IMR-90 (cell line): ENCODE measurements at regions not wholly inside any gene's neighbourhood (a gene's known extent, or its start where the extent isn't known, plus 50 kb on each side); places are given as distances from the start of the nearest gene placed in this dataset.

Source experiments
- ATAC-seq: fragments of 200-7000 bp; cut with Tn5 transposase; 2 replicates; pipeline ENCODE4 v1.9.1; 2020; ENCODE audit warnings: low read depth, mild to moderate bottlenecking, moderate library complexity
- BruUV-seq: library from RNA; stranded (reverse); fragments of 400-500 nt; replicated peaks from 2 replicates; lab custom pipeline; 2021; lab: Mats Ljungman, UMichigan
- CTCF ChIA-PET: fragments of 300-600 bp; formaldehyde crosslinking; extraction: SDS; loops from one replicate; lab custom pipeline; 2021; ENCODE audit warnings: antibody characterized with exemption; lab: Yijun Ruan, JAX
- POLR2A ChIA-PET: fragments of 300-600 bp; sonication (Branson Sonifier 250); formaldehyde crosslinking; loops from one replicate; lab custom pipeline; 2022; ENCODE audit warnings: antibody characterized with exemption; ENCODE audit not compliant: unreplicated experiment; lab: Charles Lee
- DNase-seq: peaks from one replicate; pipeline ENCODE4 v3.0.0; 2013
- H2AFZ ChIP-seq: replicated peaks from 2 replicates; pipeline ENCODE3; 2013; ENCODE audit warnings: low read length, mild to moderate bottlenecking; ENCODE audit not compliant: poor library complexity
- H2AK5ac ChIP-seq: 2 replicates; pipeline ENCODE4 v1.6.1; 2013; ENCODE audit warnings: low read depth, low read length, inconsistent platforms
- H2AK9ac ChIP-seq: replicated peaks from 2 replicates; pipeline ENCODE3; 2013; ENCODE audit warnings: mild to moderate bottlenecking, low read depth, low read length, moderate library complexity; ENCODE audit not compliant: poor library complexity
- H2BK120ac ChIP-seq: 2 replicates; pipeline ENCODE4 v1.6.1; 2013; ENCODE audit warnings: low read depth, low read length, inconsistent platforms
- H2BK15ac ChIP-seq: 3 replicates; pipeline ENCODE4 v1.6.1; 2013; ENCODE audit warnings: low read depth, low read length, inconsistent platforms
- H2BK20ac ChIP-seq: 2 replicates; pipeline ENCODE4 v1.6.1; 2013; ENCODE audit warnings: low read depth, mild to moderate bottlenecking, inconsistent platforms, low read length, moderate library complexity
- H2BK5ac ChIP-seq: 2 replicates; pipeline ENCODE4 v1.6.1; 2013; ENCODE audit warnings: mild to moderate bottlenecking, low read depth, low read length, inconsistent platforms; ENCODE audit not compliant: poor library complexity, severe bottlenecking
- H3K14ac ChIP-seq: replicated peaks from 2 replicates; pipeline ENCODE4 v1.6.1; 2013; ENCODE audit warnings: low read depth, low read length, inconsistent platforms
- H3K18ac ChIP-seq: 2 replicates; pipeline ENCODE4 v1.6.1; 2013; ENCODE audit warnings: low read depth, low read length, control low read depth
- H3K23ac ChIP-seq: 2 replicates; pipeline ENCODE4 v1.6.1; 2013; ENCODE audit warnings: low read depth, low read length, inconsistent platforms
- H3K27ac ChIP-seq: 2 replicates; pipeline ENCODE4 v1.5.1; 2013; ENCODE audit warnings: mild to moderate bottlenecking, control low read depth, low read length; ENCODE audit not compliant: insufficient read depth
- H3K27me3 ChIP-seq: 2 replicates; pipeline ENCODE4 v1.6.1; 2013; ENCODE audit warnings: low read length; ENCODE audit not compliant: control insufficient read depth, insufficient read depth
- H3K36me3 ChIP-seq: 2 replicates; pipeline ENCODE4 v1.6.1; 2013; ENCODE audit warnings: low read length, mixed read lengths; ENCODE audit not compliant: control insufficient read depth, insufficient read depth
- H3K4ac ChIP-seq: 2 replicates; pipeline ENCODE4 v1.6.1; 2013; ENCODE audit warnings: low read depth, low read length, inconsistent platforms
- H3K4me1 ChIP-seq: 2 replicates; pipeline ENCODE4 v1.6.1; 2013; ENCODE audit warnings: low read length, mixed read lengths; ENCODE audit not compliant: control insufficient read depth, insufficient read depth
- H3K4me2 ChIP-seq: 2 replicates; pipeline ENCODE4 v1.6.1; 2013; ENCODE audit warnings: low read depth, mild to moderate bottlenecking, control low read depth, low read length, moderate library complexity
- H3K4me3 ChIP-seq: 2 replicates; pipeline ENCODE4 v1.5.1; 2013; ENCODE audit warnings: low read depth, mild to moderate bottlenecking, control low read depth, low read length, moderate library complexity; ENCODE audit not compliant: insufficient read depth
- H3K56ac ChIP-seq: 2 replicates; pipeline ENCODE4 v1.6.1; 2013; ENCODE audit warnings: low read length, inconsistent platforms; ENCODE audit not compliant: insufficient read depth; ENCODE audit errors: extremely low read depth
- H3K79me1 ChIP-seq, 2 experiments: 2 replicates each; pipeline ENCODE4 v1.6.1; 2013; ENCODE audit warnings: low read length in 2 of 2, inconsistent platforms in 1 of 2, low read depth in 1 of 2
- H3K9ac ChIP-seq: 2 replicates; pipeline ENCODE4 v1.6.1; 2013; ENCODE audit warnings: low read depth, low read length, control low read depth
- H3K9me1 ChIP-seq: 2 replicates; pipeline ENCODE4 v1.6.1; 2013; ENCODE audit warnings: low read length, inconsistent platforms; ENCODE audit not compliant: insufficient read depth
- H3K9me3 ChIP-seq: 2 replicates; pipeline ENCODE4 v1.6.1; 2013; ENCODE audit warnings: low read length; ENCODE audit not compliant: control insufficient read depth, insufficient read depth
- H4K20me1 ChIP-seq: 2 replicates; pipeline ENCODE4 v1.6.1; 2013; ENCODE audit warnings: low read length, inconsistent platforms; ENCODE audit not compliant: insufficient read depth
- H4K5ac ChIP-seq: 2 replicates; pipeline ENCODE4 v1.6.1; 2013; ENCODE audit warnings: mild to moderate bottlenecking, low read depth, low read length, control low read depth
- H4K8ac ChIP-seq, 2 experiments: 2 replicates each; pipeline ENCODE4 v1.6.1; 2013; ENCODE audit warnings: low read depth in 2 of 2, low read length in 2 of 2, control low read depth in 1 of 2, inconsistent platforms in 1 of 2
- H4K91ac ChIP-seq: 2 replicates; pipeline ENCODE4 v1.6.1; 2013; ENCODE audit warnings: low read depth, low read length, inconsistent platforms; ENCODE audit not compliant: insufficient read depth
- BHLHE40 ChIP-seq: fragments of 150-350 bp; IDR thresholded peaks from 2 replicates; pipeline ENCODE4 v1.6.1; 2016; ENCODE audit warnings: mild to moderate bottlenecking, low read depth, low read length
- CEBPB ChIP-seq: IDR thresholded peaks from 2 replicates; pipeline ENCODE4 v1.6.1; 2012; ENCODE audit warnings: low read depth, low read length, improper control_type of control experiment
- CHD1 ChIP-seq: IDR thresholded peaks from 2 replicates; pipeline ENCODE4 v1.6.1; 2012; ENCODE audit warnings: low read depth, low read length, improper control_type of control experiment
- CTCF ChIP-seq: conservative IDR thresholded peaks from 2 replicates; pipeline ENCODE4 v1.5.1; 2012; ENCODE audit warnings: mild to moderate bottlenecking, low read depth, low read length, improper control_type of control experiment
- ELK1 ChIP-seq: fragments of 150-350 bp; IDR thresholded peaks from 2 replicates; pipeline ENCODE4 v1.6.1; 2016; ENCODE audit warnings: low read depth, mild to moderate bottlenecking, low read length, moderate library complexity, borderline replicate concordance
- FOS ChIP-seq: fragments of 150-350 bp; IDR thresholded peaks from 2 replicates; pipeline ENCODE4 v1.6.1; 2016; ENCODE audit warnings: low read depth, low read length
- MAFK ChIP-seq: IDR thresholded peaks from 2 replicates; pipeline ENCODE4 v1.6.1; 2012; ENCODE audit warnings: low read depth, low read length, improper control_type of control experiment
- MAZ ChIP-seq: IDR thresholded peaks from 2 replicates; pipeline ENCODE4 v1.6.1; 2012; ENCODE audit warnings: low read depth, mild to moderate bottlenecking, low read length, improper control_type of control experiment, moderate library complexity, borderline replicate concordance
- MXI1 ChIP-seq: IDR thresholded peaks from 2 replicates; pipeline ENCODE4 v1.6.1; 2012; ENCODE audit warnings: low read depth, mild to moderate bottlenecking, low read length, moderate library complexity, borderline replicate concordance
- NFE2L2 ChIP-seq: fragments of 150-350 bp; IDR thresholded peaks from 2 replicates; pipeline ENCODE4 v1.6.1; 2016; ENCODE audit warnings: low read depth, mild to moderate bottlenecking, low read length
- POLR2A ChIP-seq: IDR thresholded peaks from 2 replicates; pipeline ENCODE4 v1.6.1; 2012; ENCODE audit warnings: mild to moderate bottlenecking, low read depth, low read length
- RAD21 ChIP-seq: IDR thresholded peaks from 2 replicates; pipeline ENCODE4 v1.6.1; 2012; ENCODE audit warnings: low read length, improper control_type of control experiment
- RCOR1 ChIP-seq: IDR thresholded peaks from 2 replicates; pipeline ENCODE4 v1.6.1; 2012; ENCODE audit warnings: mild to moderate bottlenecking, low read length, improper control_type of control experiment; ENCODE audit not compliant: insufficient replicate concordance
- RFX5 ChIP-seq: IDR thresholded peaks from 2 replicates; pipeline ENCODE4 v1.8.0; 2012; ENCODE audit warnings: low read depth, mild to moderate bottlenecking, low read length, moderate library complexity
- SMC3 ChIP-seq: fragments of 150-350 bp; IDR thresholded peaks from 2 replicates; pipeline ENCODE4 v1.6.1; 2016; ENCODE audit warnings: low read depth, mild to moderate bottlenecking, antibody characterized with exemption, low read length, moderate library complexity
- USF2 ChIP-seq: fragments of 150-350 bp; IDR thresholded peaks from 2 replicates; pipeline ENCODE4 v1.6.1; 2017; ENCODE audit warnings: mild to moderate bottlenecking, antibody characterized with exemption, low read length, low read depth
- WGBS, 2 experiments: methylation state at CpG; one replicate each; pipeline versions ENCODE4 v1.1.5 to v1.1.7; 2013; ENCODE audit warnings: missing lambda C conversion rate in 2 of 2; ENCODE audit not compliant: insufficient read length in 1 of 2; ENCODE audit errors: extremely low coverage in 2 of 2; 5-methylcytosine and 5-hydroxymethylcytosine counted together
- dilution Hi-C: fragments of 300-500 bp; cut with HindIII; formaldehyde crosslinking; loops from one replicate; pipeline ENCODE4 v1.14.3; 2018; ENCODE audit warnings: low sequenced_read_pairs; ENCODE audit not compliant: unreplicated experiment
- in situ Hi-C: fragments of 300-500 bp; cut with MboI; formaldehyde crosslinking; loops from 3 replicates; pipeline ENCODE4 v1.14.3; 2019; ENCODE audit warnings: low sequenced_read_pairs, inconsistent platforms, mixed read lengths
- intact Hi-C: fragments of 100-400 bp; cut with micrococcal nuclease; formaldehyde crosslinking; loops from 2 replicates; pipeline ENCODE4 v1.10.0; 2022

- peaks cover 7% of the 10 kb centered on the region; the same call in 1 of the 2 replicates for H3K4me1 ChIP-seq
- no peak overlapping the region for H3K18ac ChIP-seq
- no TSS peak for BruUV-seq
- no peak overlapping the region for H2BK5ac ChIP-seq
- in situ Hi-C loops: no loop called here
- ChIA-PET CTCF (no interaction called here), POLR2A (no interaction called here)
- no peak for TF ChIP-seq POLR2A
- no peak for TF ChIP-seq MAFK
- TF ChIP-seq CTCF: no peak
- no peak for TF ChIP-seq ELK1
- no peak for TF ChIP-seq CHD1
- TF ChIP-seq BHLHE40: no peak
- no peak for TF ChIP-seq USF2
- no peak for TF ChIP-seq SMC3
- TF ChIP-seq MAZ: no peak
- no peak for TF ChIP-seq FOS
- no peak for TF ChIP-seq RAD21
- no peak for TF ChIP-seq NFE2L2
- no peak for TF ChIP-seq CEBPB
- TF ChIP-seq MXI1: no peak
- no peak for TF ChIP-seq RCOR1
- TF ChIP-seq RFX5: no peak
- H3K79me1 ChIP-seq: no peaks in the 10 kb centered on the region
- no peaks in the 10 kb centered on the region for H4K20me1 ChIP-seq
- no peak overlapping the region for H3K56ac ChIP-seq
- dilution Hi-C loops: no loop called here
- no peak for ATAC-seq
- H3K36me3 ChIP-seq: no peaks in the 10 kb centered on the region
- no peak overlapping the region for H2BK15ac ChIP-seq
- no peak overlapping the region for H2BK120ac ChIP-seq
- no peak overlapping the region for H3K4me2 ChIP-seq
- no peak overlapping the region; a peak in 1 of 4 replicates for H4K8ac ChIP-seq
- H3K9me1 ChIP-seq: no peaks in the 10 kb centered on the region
- no peak overlapping the region for H3K4me3 ChIP-seq
- H3K23ac ChIP-seq: no peak overlapping the region
- intact Hi-C loops: no loop called here
- H3K27me3 ChIP-seq: no peaks in the 10 kb centered on the region
- H4K5ac ChIP-seq: no peak overlapping the region
- H2AFZ ChIP-seq: no peak overlapping the region
- no peak overlapping the region for H2AK9ac ChIP-seq
- no peaks in the 10 kb centered on the region for H3K9me3 ChIP-seq
- H3K4ac ChIP-seq: no peak overlapping the region
- no peak overlapping the region for H3K9ac ChIP-seq
- no peak overlapping the region for H3K14ac ChIP-seq
- no peak overlapping the region for H3K27ac ChIP-seq
- H4K91ac ChIP-seq: no peak overlapping the region
- DNase-seq: no peak
- H2BK20ac ChIP-seq: no peak overlapping the region
- WGBS, 2 experiments: 100% methylated on average over 1 of the region's 4 CpGs; no CpG with 5 or more reads in 1 of the 2 experiments
- no peak overlapping the region for H2AK5ac ChIP-seq
Measured at GRCh38 chr6:15129887-15130286, 116.0 kb upstream of the JARID2 start.
